Ishikawa (cell line): ENCODE measurements at regions not wholly inside any gene's neighbourhood (a gene's known extent, or its start where the extent isn't known, plus 50 kb on each side); places are given as distances from the start of the nearest gene placed in this dataset.

Source experiments
- CEBPB ChIP-seq: IDR thresholded peaks from 2 replicates; pipeline ENCODE4 v1.6.1; 2012
- EP300 ChIP-seq: IDR thresholded peaks from 2 replicates; pipeline ENCODE4 v1.6.1; 2012; ENCODE audit warnings: borderline replicate concordance
- NFIC ChIP-seq: IDR thresholded peaks from 2 replicates; pipeline ENCODE4 v1.6.1; 2012
- RAD21 ChIP-seq: IDR thresholded peaks from 2 replicates; pipeline ENCODE4 v1.6.1; 2012; ENCODE audit warnings: low read depth
- TAF1 ChIP-seq: IDR thresholded peaks from 2 replicates; pipeline ENCODE4 v1.6.1; 2012; ENCODE audit warnings: low read depth, mild to moderate bottlenecking
- TCF12 ChIP-seq: IDR thresholded peaks from 2 replicates; pipeline ENCODE4 v1.6.1; 2012; ENCODE audit warnings: low read depth
- TEAD4 ChIP-seq: IDR thresholded peaks from 2 replicates; pipeline ENCODE4 v1.6.1; 2012
- TF ChIP-seq, protein P1 (sequence below): IDR thresholded peaks from 2 replicates; pipeline ENCODE4 v1.6.1; 2012

DNA sequence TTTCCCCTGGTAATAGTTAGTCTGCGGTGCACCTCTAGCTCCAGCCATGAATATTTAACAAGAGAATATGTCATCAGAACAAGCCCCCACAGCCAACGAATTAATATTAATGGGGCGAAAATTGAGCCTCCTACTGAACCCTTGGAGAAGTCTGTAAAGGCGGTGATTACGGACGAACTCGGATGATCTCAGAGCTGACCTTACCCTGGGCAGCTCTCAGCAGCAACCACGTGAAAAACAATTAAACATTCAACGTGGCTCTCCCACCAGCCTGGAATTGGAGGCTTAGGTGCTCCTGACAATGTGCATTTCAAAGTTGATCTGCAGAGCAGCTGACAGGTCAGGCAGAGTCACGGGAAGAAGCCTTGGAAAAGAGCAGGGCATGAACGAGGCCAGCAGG is 407.6 kb upstream of the MYT1L start:
- no peak for TF ChIP-seq EP300
- TF ChIP-seq TEAD4 = no peak
- TF ChIP-seq CEBPB = no peak
- no peak for TF ChIP-seq RAD21
- no peak for TF ChIP-seq TAF1
- TF ChIP-seq, protein P1, sequence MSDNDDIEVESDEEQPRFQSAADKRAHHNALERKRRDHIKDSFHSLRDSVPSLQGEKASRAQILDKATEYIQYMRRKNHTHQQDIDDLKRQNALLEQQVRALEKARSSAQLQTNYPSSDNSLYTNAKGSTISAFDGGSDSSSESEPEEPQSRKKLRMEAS = no peak
- no peak for TF ChIP-seq TCF12
- no peak for TF ChIP-seq NFIC
